ENCODE measurements at regions not wholly inside any gene's neighbourhood (a gene's known extent, or its start where the extent isn't known, plus 50 kb on each side); places are given as distances from the start of the nearest gene placed in this dataset.

DNA sequence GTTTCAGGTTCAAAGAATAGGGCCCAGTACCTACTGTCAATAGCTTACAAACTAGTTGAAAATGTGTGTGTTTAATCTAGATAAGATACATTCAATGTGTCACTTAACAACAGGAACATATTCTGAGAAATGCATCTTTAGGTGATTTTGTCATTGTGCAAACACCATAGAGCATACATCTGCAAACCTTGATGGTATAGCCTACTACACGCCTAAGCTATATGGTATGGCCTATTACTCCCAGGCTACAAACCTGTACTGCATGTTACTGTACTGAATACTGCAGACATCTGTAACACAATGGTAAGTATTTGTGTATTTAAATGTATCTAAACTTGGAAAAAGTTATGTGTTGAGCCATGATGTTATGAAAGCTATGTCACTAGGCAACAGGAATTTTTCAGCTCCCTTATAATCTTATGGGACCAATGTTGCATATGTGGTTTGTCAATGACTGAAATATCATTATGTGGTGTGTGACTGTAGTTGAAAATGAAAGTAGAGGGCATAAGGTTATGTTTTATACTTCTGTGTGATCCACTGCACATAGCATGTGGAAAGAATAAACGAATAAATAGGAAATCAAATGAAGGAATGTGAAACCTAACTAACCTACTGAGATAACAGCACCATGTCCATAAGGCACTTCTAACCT, 129.0 kb upstream of the CAMK1G start:
- DNase-seq (ENCODE audit: low read depth in 2 of 2): no peak

DNA sequence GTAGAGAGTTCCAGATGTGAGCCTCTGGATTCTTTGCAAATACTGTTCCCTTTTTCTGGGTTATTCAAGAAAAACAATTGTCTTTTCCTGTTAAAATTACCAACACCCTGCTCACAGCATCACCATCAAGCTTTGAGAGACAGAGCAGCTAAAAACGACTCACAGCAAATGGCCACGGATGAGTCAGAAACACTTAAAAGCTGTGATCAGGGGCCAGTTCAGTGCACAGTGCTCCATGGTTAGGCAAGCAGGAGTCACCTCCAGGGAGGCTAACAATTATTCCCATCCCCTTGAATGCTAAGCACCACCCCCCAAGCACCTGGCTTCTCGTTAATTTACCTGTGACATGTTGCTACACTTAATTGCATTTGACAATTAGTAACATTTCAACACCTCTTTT, 128.4 kb upstream of the CAMK1G start:
- no peak for DNase-seq (ENCODE audit: low read depth in 2 of 2)

DNA sequence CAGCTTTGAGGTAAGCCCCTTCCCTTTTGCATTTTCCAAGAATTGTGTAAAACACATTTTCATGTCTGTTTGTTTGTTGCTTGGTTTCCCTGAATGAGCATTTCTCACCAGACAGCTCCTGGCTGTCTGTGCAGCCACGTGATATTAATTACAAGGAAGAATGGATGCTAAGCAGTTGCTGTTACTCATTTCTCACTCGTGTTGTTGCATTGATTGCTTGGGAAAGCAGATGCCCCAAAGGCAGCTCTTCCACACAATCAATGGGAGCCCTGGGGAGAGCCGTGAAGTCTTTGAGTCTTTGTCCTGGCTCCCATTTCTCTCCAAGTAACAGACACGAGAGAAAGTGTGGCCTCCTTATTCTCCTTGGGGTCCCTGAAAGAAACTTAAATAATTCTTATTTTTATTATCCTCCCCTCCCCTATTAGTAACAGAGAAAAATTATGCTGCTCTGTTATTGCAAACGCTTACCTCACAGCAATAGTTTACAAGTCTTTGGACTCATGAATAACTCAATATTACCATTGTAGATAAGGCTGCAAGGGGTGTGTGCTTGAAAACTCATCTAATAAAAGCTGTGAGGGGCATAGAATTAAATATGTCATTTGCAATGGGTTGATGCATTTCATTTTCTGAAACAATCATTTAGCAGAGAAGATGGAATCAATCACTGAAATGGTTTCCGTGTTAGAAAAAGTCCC, 127.7 kb upstream of the CAMK1G start:
- no peak for DNase-seq (ENCODE audit: low read depth in 2 of 2)

DNA sequence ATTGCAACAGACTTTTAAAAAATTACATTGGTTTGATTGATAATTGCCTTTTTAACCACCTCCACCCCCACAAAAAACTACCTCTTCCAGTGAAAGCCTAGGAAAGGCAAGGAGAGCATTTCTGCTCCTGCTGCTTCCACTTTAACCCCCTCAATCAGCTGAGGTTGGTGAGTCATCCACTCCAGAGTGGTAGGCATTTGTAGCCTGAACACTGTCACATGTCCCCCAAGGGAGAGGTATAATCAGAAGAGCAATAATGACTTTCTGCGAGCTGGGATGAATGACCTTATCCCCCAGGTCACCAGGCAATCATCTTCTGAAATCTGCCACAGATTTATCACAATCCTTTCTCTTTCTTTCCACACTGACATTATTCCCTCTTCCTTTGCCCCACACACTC, 126.6 kb upstream of the CAMK1G start:
- no peak for DNase-seq (ENCODE audit: low read depth in 2 of 2)

DNA sequence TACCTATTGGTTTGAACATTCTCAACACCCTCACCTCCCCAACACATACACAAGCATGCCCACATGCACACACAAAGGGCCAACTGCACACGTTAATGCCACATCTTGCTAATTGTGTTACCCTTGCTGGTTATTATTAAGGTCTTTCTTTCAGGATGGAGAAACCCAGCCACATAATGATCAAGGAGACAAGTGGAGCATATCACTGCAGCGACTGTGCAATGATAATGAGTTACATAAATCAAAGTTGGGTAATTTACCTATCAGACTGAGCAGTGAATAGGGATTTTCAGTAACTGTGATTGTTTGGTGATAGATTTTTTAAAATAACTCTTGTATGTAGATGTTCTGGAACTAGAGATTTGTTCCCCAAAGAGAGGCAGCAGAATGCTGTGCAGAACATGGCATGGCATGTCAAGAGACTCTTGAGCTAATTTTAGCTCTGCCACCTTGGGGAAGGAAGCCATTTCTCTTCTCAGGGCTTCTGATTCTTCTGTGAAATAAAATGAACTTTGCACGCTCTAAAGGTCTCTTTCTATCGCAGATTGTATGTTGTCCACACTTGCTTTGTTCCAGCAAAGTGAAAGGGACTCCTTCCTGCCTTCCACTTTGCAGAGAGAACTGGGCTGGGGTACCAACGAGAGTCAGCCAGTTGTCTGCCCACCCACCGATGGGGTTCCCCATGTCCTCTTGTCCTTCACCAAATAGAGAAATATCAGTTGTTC, 126.0 kb upstream of the CAMK1G start:
- DNase-seq (ENCODE audit: low read depth in 2 of 2): no peak

DNA sequence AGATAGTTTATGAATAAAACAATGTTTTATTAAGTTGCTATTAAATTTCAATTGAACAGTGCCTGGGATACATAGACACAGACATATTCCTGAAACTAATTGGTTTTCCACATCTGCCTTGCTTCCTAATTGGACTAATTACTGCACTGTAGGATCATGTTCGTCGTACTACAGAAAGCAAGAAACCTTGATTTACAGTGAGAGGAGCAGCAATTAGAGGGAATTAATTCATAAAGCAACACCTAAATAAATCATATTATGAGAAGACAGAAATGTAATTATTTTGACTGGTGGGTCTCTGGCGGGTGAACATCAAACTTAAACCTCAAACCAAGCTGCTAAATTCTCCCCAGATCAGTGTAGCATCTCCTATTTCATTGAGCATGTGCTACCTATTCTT, 124.6 kb upstream of the CAMK1G start:
- DNase-seq (ENCODE audit: low read depth in 2 of 2): no peak

DNA sequence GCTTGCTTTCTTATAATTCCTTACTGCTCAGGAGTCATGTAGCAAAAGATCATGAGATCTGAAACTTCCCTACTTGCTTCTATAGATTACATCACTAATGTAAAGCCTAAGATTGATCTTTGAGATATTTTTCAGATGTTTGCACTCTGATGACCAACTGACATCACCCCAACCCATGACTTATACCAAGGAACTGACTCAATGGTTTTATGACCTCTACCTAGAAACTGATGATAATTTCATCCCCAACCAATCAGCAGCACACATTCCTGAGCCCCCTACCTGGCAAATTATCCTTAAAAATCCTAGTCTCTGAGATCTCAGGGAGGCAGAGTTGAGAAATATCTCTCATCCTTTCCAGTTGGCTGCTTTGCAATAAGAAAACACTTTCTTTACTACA, 122.3 kb upstream of the CAMK1G start:
- DNase-seq (ENCODE audit: low read depth in 2 of 2): no peak

DNA sequence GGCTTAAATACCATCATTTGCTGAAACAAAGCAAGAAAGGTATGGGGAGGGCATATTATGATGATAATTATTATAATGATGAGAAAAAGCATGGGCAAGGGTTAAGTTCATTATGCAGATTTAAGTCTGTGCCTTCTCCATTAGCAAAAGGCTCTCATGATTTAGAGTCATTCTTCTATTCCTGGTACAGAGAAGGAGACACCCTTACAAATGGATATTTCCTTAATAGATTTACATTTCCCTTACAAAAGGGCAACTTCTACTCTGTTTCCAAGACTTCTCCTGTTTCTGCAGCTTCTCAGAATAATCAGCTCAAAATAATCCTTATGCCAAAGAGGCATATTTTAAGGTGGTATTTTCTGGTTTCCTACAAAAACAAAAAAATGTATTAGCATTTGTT, 121.1 kb upstream of the CAMK1G start:
- no peak for DNase-seq (ENCODE audit: low read depth in 2 of 2)

DNA sequence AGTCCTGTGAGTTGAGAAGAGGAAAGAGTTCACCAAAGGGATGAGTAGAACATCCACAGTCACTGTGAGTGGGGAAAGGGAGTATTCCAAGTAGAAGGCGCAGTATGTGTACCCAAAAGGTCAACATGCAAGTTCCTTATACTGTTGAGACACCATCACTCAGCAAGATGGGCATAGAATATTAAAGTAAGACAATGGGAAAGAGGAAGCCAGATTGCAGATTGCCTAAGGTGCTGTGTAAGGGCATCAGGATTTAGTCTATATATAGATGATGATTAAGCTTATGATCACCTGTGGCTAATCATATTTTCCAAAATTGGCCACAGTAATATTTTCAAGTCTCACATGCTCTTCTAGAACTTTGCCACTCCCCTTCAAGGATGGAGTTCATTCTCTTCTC, 120.1 kb upstream of the CAMK1G start:
- DNase-seq (ENCODE audit: low read depth in 2 of 2): no peak

DNA sequence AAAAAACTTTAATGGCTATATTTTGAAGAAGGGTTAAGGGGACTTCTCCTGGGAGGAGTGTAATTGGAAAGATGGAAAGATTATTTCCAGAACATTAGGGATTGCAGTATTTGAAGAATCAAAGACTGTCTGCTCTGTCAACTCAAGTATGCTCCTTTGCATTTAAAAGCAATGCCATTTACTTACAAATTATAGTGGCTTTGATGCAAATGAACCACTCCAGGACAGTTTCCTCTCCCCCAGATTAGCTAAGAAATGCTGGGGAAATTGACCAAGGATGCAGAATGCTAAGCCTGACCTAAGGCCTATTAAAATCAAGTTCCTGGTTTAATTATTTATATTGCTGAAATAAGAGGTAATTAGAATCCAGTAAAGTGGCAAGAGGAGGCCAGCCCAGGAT, 110.5 kb upstream of the CAMK1G start:
- DNase-seq (ENCODE audit: low read depth in 2 of 2): no peak

DNA sequence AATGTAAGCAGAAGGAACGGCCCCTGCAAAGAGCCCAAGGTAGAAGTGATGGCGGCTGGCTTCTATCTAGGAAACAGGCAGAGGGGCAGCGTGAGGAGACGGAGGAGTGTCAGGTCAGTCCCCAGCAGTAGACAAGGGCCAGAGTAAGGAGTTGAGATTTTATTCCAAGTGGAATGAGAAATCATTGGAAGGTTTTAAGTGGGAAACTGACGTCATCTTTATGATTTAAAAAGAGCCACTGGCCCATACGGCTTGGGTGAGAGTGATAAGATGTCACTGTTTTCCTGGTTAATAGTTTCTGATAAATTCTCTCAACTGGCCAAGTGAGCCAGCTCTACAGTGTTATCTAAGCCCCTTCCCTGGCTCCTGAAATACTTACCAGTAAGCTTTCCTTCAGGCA, 103.2 kb upstream of the CAMK1G start:
- no peak for DNase-seq (ENCODE audit: low read depth in 2 of 2)

DNA sequence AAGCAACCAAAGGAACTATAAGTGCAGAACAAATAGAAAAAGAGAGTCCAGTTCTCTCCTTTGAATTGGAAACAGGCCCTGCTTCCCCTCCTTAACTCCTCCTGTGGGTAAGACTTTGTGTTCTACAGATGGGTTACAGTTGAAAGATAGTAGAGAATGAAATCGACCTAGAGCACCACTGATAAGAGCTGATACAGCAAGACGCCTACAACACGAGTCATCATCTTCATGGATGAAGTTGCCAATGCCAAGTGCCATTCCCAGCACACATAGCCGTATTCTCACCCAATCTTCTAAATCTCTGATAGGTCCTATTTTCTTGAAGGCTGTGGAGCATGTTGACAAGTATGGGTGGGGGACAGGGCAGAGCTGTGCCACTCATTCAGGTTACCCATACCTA, 99.8 kb upstream of the CAMK1G start:
- DNase-seq (ENCODE audit: low read depth in 2 of 2): no peak

DNA sequence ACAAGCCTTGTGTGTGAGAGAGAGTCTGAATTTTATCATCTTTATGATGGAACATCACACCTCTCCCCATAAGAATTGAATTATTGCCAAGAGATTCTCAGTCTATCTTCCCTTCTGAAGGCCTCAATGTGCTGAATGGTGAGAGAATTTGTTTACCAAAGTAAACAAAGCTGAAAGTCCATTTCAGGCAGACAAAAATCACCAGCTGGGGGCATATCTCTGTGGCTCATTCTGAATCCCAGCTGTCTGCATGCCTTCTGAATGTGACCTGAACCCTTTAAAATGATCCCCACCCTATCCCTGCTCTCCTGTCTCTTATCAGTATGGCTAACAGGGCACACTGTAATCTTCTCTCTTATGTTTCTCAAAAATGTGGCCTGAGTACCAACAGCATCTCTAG, 99.1 kb upstream of the CAMK1G start:
- DNase-seq (ENCODE audit: low read depth in 2 of 2): no peak

DNA sequence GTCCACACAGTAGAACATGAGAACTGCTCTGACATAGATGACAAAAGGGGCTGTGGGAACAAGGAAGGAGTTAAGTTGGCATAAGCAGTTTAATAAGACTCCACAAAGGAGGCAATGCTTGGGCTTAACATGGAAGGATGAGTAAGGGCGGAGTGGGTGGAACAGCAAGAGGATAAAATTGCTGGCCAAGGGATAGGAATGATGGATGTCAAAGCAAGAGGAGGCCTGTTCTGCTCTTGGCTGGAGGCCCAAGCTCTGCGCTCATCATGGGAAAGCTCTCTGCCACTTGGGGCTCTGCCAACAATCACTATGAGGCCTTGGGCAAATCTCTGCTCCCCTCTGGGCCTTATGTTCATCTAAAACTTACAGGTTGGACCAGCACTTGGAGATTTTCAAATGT, 98.3 kb upstream of the CAMK1G start:
- DNase-seq (ENCODE audit: low read depth in 2 of 2): no peak

DNA sequence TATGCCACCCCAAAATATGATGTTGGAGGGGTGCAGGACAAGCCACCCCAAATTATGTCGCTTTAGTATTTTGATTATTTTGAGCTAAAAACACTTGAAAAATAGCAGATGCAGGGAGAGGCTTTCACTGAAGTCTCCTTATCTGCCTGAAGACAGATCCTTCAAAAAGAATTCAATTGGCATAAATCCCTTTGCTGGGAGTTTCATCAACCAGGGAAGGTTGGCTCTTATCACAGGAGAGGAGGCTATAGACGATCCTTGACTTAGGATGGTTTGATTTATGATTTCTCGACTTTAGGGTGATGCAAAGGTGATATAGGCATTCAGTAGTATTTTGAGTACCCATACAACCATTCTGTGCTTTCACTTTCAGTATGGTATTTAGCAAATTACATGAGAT, 97.8 kb upstream of the CAMK1G start:
- DNase-seq (ENCODE audit: low read depth in 2 of 2): no peak

DNA sequence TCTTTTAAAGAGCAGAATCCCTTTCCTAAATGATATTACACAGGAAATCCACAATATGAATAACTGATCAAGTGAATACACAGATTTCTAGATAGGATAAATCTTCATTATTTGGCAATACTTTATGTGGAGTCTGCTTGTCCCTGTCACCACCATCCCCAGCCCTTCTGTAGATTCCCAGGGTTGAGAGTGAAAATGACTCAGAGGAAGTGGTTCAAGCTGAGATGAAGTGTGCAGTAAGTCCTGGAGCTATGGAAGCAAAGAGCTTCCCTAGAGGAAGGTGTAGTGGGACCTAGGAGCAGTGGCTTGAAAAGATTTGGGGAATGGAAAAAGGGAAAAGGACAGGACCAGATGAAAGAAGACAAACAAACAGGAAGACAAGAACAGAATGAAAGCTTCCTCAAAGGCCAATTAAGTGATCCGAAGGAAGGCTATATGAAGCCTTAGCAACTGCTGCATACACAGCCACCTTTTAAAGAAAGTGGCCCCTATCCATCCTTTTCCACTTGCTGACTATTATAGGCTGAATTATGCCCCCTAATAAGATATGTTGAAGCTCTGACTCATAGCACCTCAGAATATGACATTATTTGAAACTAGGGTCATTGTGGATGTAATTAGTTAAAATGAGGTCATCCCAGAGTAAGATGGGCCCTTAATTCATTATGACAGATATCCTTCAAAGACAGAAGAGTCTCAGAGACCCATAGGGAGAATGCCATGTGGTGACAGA, 96.5 kb upstream of the CAMK1G start:
- no peak for DNase-seq (ENCODE audit: low read depth in 2 of 2)

DNA sequence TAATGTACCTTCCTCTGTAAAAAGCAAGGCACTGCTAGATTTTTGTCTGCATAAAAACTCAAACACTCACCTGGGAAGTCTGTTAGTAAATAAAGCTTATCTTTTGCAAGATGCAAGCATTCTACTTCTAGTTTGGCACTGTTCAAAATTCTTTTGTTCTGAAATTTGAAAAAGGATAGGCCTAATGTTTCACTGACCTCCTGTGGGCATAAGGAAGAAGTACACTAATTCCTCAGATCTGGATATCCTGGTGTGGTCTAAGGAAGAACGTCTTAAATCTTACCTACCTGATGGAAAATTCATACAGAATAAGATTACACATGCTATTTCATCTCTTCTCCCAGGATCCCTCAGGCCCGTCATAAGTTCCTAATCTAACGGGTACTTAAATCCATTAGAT, 93.5 kb upstream of the CAMK1G start:
- no peak for DNase-seq (ENCODE audit: low read depth in 2 of 2)

DNA sequence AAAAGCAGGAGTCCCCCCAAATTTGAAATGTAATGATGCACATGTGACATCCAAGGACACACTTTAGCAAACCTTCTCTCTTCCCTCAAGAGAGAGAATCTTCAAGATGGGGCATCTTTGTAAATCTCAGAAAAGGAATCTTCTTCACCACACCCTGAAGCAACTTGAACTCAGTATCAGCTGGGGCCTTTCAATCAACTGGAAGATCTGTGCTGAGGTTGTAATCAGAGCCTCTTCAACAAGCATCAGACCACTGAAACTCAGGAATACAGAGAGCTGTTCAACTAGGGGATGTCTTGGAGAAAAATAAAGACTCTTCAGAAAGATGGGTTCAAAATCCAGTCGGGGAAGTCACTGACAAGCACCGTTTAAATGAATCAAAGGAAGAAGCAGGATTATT, 92.5 kb upstream of the CAMK1G start:
- no peak for DNase-seq (ENCODE audit: low read depth in 2 of 2)

DNA sequence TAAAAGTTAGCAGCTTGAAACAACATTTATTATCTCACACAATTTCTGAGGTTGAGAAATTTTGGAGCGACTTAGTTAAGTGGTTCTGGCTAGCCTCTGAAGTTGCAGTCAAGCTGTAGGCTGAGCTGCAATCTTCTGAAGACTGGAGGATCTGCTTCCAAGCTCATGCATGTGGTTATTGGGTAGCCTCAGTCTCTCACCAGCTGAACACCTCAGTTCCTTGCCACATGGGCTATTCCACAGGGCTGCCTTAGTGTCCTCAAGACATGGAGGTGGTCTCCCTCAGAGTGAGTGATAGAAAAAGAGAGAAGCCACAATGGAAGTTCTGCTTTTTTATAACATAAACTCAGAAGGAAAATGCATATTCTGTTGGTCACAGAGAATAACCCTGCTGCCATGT, 92.0 kb upstream of the CAMK1G start:
- DNase-seq (ENCODE audit: low read depth in 2 of 2): no peak

DNA sequence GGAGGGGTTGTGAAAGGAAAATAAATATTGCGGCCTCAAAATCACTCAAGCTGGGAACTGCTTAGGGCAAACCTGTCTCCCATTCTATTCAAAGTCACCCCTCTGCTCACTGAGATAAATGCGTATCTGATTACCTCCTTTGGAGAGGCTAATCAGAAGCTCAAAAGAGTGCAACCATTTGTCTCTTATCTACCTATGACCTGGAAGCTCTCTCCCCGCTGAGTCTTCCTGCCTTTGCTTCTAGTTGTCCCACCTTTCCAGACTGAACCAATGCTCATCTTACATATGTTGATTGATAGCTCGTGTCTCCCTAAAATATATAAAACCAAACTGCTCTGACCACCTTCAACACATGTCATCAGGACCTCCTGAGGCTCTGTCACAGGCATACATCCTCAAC, 91.6 kb upstream of the CAMK1G start:
- no peak for DNase-seq (ENCODE audit: low read depth in 2 of 2)

DNA sequence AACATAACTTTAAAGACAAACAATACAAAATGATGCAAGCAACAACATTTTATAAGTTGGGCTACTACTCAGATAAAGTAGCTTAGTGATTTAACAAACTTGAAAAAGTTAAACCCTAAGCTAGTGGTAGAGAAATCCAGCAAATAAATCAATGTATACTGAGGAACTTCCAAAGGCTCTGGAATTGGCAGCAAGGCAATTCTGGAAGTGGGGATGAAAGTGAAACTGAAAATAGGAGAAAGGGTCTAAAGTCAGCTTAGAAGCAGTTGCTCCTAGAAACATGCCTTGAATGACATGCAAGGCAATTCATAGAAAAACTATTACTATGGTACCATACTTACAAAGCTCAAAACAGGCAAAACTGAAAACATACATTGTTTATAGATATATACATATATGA, 90.0 kb upstream of the CAMK1G start:
- no peak for DNase-seq (ENCODE audit: low read depth in 2 of 2)

DNA sequence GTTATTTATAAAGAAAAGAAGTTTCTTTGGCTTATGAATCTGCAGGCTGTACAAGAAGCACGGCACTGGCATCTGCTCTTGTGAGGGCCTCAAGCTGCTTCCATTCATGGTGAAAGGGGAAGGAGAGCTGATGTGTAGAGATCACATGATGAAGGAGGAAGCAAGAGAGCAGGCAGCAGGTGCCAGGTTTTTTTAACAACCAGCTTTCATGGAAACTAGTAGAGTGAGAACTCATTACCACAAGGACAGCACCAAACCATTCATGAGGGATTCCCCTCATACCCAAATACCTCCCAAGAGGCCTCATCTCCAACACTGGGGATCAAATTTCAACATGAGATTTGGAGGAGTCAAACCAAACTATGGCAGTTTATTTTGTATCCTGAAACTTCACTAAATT, 85.8 kb upstream of the CAMK1G start:
- DNase-seq (ENCODE audit: low read depth in 2 of 2): no peak

DNA sequence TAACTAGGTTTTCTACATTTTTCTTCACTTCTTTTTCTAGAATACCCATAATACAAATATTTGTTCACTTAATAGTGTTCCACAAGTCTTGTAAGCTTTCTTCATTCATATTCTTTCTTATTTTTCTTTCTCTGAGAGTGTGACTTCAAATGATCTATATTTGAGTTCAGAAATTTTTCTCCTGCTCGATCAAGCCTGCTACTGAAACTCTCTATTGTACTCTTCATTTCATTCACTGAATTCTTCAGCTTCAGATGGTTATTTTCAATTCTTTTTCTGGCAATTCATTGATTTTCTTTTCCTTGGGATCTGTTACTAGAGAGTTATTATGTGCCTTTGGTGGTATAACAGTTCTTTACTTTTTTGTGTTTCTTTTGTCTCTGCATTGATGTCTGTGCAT, 82.5 kb upstream of the CAMK1G start:
- DNase-seq (ENCODE audit: low read depth in 2 of 2): no peak
